DND-41 (cell line): ENCODE measurements at regions not wholly inside any gene's neighbourhood (a gene's known extent, or its start where the extent isn't known, plus 50 kb on each side); places are given as distances from the start of the nearest gene placed in this dataset.

Source experiments
- ATAC-seq: fragments of 200-7000 bp; cut with Tn5 transposase; 3 replicates; pipeline ENCODE4 v1.9.1; 2021; ENCODE audit warnings: low read depth; ENCODE audit not compliant: insufficient read depth
- DNase-seq: peaks from one replicate; pipeline ENCODE4 v3.0.0-alpha.2; 2020
- H2AFZ ChIP-seq: 2 replicates; pipeline ENCODE4 v1.6.0; 2012; ENCODE audit warnings: low read depth, low read length
- H3K27ac ChIP-seq: 2 replicates; pipeline ENCODE4 v1.5.1; 2012; ENCODE audit warnings: low read length, inconsistent platforms
- H3K27me3 ChIP-seq: fragments of 200-600 bp; sonication (generic); 2 replicates; pipeline ENCODE4 v1.6.0; 2012; ENCODE audit warnings: low read length, mild to moderate bottlenecking, inconsistent platforms; ENCODE audit not compliant: insufficient read depth, poor library complexity
- H3K36me3 ChIP-seq: 2 replicates; pipeline ENCODE4 v1.5.1; 2012; ENCODE audit warnings: low read length, inconsistent platforms; ENCODE audit not compliant: insufficient read depth
- H3K4me1 ChIP-seq: 2 replicates; pipeline ENCODE4 v1.5.1; 2012; ENCODE audit warnings: mild to moderate bottlenecking, low read length; ENCODE audit not compliant: insufficient read depth
- H3K4me2 ChIP-seq: 2 replicates; pipeline ENCODE4 v1.6.0; 2012; ENCODE audit warnings: mild to moderate bottlenecking, moderate library complexity, low read length, inconsistent platforms; ENCODE audit not compliant: insufficient read depth
- H3K4me3 ChIP-seq, 2 experiments: fragments of 200-600 bp in 1 of 2; shearing (Covaris generic) in 1 of 2; 2 replicates each; pipeline ENCODE4 v1.5.1; 2012 to 2016; ENCODE audit warnings: inconsistent platforms in 2 of 2, low read length in 2 of 2, mild to moderate bottlenecking in 2 of 2, low read depth in 1 of 2, moderate library complexity in 1 of 2
- H3K79me2 ChIP-seq: 2 replicates; pipeline ENCODE4 v1.6.0; 2012; ENCODE audit warnings: low read length, inconsistent platforms; ENCODE audit not compliant: insufficient read depth
- H3K9ac ChIP-seq: 2 replicates; pipeline ENCODE4 v1.6.0; 2012; ENCODE audit warnings: low read depth, mild to moderate bottlenecking, inconsistent platforms, low read length, moderate library complexity
- H3K9me3 ChIP-seq: 2 replicates; pipeline ENCODE4 v1.5.1; 2012; ENCODE audit warnings: low read length, moderate library complexity, mild to moderate bottlenecking, inconsistent platforms; ENCODE audit not compliant: insufficient read depth, severe bottlenecking
- H4K20me1 ChIP-seq: 2 replicates; pipeline ENCODE4 v1.6.0; 2012; ENCODE audit warnings: low read length; ENCODE audit not compliant: insufficient read depth
- EZH2 ChIP-seq: IDR thresholded peaks from 3 replicates; pipeline ENCODE4 v1.6.1; 2012; ENCODE audit warnings: borderline replicate concordance, low read depth, mild to moderate bottlenecking, moderate library complexity, low read length, inconsistent platforms; ENCODE audit not compliant: severe bottlenecking
- TF ChIP-seq, protein P1 (sequence below): IDR thresholded peaks from 2 replicates; pipeline ENCODE4 v1.5.1; 2012; ENCODE audit warnings: borderline replicate concordance, low read length, moderate library complexity, mild to moderate bottlenecking; ENCODE audit not compliant: poor library complexity, severe bottlenecking; ENCODE audit errors: extremely low read depth

DNA sequence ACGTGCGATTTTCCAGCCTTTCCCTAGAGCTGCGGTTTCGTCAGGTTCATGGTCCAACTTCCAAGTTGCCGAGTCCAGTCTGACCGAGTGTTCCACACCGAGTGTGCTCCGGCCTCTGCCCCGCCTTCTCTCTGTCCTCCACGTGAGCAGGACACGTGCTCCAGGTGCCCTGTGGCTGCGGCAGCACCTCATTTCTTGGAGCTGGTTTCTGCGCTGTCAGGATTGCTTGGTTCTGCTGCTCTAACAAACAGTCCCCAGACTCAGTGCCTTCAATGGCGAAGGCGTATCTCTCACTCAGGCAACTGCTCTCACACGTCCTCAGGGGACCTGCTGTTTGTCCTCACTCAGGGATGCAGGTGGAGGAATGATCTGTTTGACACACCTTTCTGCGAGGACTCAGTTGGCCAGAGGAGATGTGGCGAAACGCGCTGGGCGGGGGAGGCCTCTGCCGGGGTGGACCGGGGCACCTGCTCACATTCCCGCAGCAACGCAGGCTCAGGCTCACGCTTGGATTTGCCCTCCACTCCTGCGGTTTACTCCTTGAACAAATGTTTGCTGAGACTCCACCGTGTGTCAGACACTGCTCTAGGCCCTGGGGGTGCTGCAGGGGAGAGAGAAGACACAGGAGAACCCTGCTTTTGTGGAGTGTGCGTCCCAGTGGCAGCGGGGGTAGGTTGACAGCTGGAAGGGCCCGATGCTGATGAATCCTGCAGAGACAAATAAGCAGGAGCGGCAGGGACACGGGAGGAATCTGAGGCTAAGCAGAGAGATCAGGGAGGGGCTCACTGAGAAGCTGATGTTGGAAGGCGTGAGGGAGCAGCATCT lies 63.4 kb upstream of the FBRSL1 start:
- Histone ChIP-seq H3K9me3 (no peaks in the 10 kb centered on the region), H3K4me1 (peaks cover 16% of the 10 kb centered on the region), H3K9ac (no peak overlapping the region), H3K27ac (no peak overlapping the region), H4K20me1 (0 out of 2 replicates have a peak, but pooled peaks cover 3% of the 10 kb centered on the region), H2AFZ (no peak overlapping the region), H3K27me3 (no peaks in the 10 kb centered on the region), H3K36me3 (no peaks in the 10 kb centered on the region), H3K79me2 (no peaks in the 10 kb centered on the region), H3K4me2 (no peak overlapping the region), H3K4me3 (no peak overlapping the region)
- no peak for TF ChIP-seq EZH2
- TF ChIP-seq, protein P1, sequence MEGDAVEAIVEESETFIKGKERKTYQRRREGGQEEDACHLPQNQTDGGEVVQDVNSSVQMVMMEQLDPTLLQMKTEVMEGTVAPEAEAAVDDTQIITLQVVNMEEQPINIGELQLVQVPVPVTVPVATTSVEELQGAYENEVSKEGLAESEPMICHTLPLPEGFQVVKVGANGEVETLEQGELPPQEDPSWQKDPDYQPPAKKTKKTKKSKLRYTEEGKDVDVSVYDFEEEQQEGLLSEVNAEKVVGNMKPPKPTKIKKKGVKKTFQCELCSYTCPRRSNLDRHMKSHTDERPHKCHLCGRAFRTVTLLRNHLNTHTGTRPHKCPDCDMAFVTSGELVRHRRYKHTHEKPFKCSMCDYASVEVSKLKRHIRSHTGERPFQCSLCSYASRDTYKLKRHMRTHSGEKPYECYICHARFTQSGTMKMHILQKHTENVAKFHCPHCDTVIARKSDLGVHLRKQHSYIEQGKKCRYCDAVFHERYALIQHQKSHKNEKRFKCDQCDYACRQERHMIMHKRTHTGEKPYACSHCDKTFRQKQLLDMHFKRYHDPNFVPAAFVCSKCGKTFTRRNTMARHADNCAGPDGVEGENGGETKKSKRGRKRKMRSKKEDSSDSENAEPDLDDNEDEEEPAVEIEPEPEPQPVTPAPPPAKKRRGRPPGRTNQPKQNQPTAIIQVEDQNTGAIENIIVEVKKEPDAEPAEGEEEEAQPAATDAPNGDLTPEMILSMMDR = no peak
- no peak for DNase-seq
- no peak for ATAC-seq

DNA sequence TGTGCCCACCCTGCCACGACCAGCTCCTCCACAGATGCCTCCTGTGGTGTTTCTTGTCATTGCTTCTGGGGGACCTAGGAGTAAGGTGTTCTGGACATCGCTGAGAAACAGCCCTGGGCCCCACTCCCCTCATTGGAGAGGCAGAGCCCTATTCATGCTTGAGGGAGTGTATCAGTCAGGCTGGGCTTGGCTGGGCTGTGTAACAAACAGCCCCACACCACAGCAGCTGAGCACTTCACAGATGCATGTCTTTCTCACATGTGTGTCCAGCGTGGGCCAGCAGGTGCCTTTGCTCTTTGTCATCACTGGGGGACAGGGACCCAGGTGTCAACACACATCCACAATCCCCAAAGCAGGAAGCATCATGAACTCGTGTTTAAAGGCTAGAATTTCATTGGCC lies 65.1 kb upstream of the FBRSL1 start:
- no peak for ATAC-seq
- Histone ChIP-seq H3K4me2 (no peak overlapping the region), H3K27me3 (no peaks in the 10 kb centered on the region), H3K27ac (no peak overlapping the region), H2AFZ (no peak overlapping the region), H3K79me2 (no peaks in the 10 kb centered on the region), H3K36me3 (no peaks in the 10 kb centered on the region), H4K20me1 (peaks cover 3% of the 10 kb centered on the region; the same call in 1 of the 2 replicates), H3K9ac (no peak overlapping the region), H3K9me3 (no peaks in the 10 kb centered on the region), H3K4me3 (no peak overlapping the region), H3K4me1 (peaks cover 10% of the 10 kb centered on the region)
- no peak for DNase-seq
- TF ChIP-seq, protein P1 = no peak
- no peak for TF ChIP-seq EZH2

DNA sequence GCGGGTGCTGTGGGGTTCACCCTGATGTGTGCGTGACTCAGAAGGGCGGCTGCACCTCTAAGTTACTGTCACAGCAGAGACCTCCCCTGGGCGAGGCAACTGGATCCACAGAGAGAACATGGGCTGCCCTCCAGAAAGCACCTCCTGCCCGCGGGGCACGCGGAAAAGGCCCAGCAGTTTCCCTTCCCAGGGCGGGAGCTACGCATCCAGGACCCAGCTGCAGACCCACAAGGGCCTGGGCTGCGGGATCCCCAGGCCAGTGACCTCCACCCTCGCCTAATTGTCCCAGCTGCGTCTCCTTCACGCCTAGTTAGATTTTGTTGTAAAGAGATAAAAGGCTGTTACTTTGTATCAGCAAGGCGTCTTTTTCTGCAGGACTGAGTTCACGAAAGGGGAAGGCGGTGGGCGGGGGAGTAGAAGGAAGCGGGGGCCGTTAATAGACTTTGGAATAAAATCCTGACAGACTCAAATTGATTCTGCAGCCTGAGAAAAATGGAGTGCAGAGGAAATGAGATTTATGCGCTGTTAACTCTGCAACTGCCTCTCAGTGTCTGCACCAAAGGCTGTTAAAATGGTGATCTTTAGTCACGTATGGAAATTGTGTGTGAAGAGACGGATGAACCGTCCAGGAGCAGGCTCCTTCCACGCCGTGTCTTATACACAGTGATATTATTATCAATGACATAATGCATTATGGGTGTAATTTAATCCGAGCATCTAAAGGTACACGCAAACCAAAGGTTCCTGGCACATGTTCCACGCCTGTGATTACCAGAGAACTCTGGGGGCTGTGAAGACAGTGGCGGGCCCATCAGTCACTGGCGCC lies 65.9 kb upstream of the FBRSL1 start:
- ATAC-seq (no peak), DNase-seq (no peak)
- Histone ChIP-seq H3K27ac (no peak overlapping the region), H2AFZ (no peak overlapping the region), H3K36me3 (no peaks in the 10 kb centered on the region), H3K9ac (no peak overlapping the region), H3K79me2 (no peaks in the 10 kb centered on the region), H4K20me1 (no peaks in the 10 kb centered on the region; the same call in 1 of the 2 replicates), H3K4me2 (no peak overlapping the region), H3K4me3 (no peak overlapping the region), H3K27me3 (no peaks in the 10 kb centered on the region), H3K4me1 (0 out of 2 replicates have a peak, but pooled peaks cover 3% of the 10 kb centered on the region), H3K9me3 (no peaks in the 10 kb centered on the region)
- TF ChIP-seq EZH2 = no peak
- TF ChIP-seq, protein P1 = no peak
